Body of pancreas (tissue), 4 donors: ENCODE measurements at regions not wholly inside any gene's neighbourhood (a gene's known extent, or its start where the extent isn't known, plus 50 kb on each side); places are given as distances from the start of the nearest gene placed in this dataset.

ENCODE experiments used
- ATAC-seq: fragments of 150-250 bp; one replicate; pipeline ENCODE4 v1.9.1; 2016
- DNase-seq, 4 donors: peaks; one replicate each; pipeline ENCODE4 v3.0.0-alpha.2; 2019
- H3K27ac ChIP-seq, 4 donors: fragments of 200-600 bp; sonication (generic); 1 replicate in 3 of 4; 2 replicates in 1 of 4; pipeline versions ENCODE4 v1.5.1 to v1.6.1; 2016 to 2019; ENCODE audit warnings: mild to moderate bottlenecking in 1 of 4, mixed read lengths in 1 of 4, moderate library complexity in 1 of 4
- H3K27me3 ChIP-seq, 2 donors: fragments of 200-600 bp; sonication (generic); one replicate each; pipeline ENCODE4 v1.6.0; 2016; ENCODE audit warnings: mild to moderate bottlenecking in 1 of 2
- H3K36me3 ChIP-seq, 2 donors: fragments of 200-600 bp; sonication (generic); replicated peaks in 1 of 2; 2 replicates each; pipeline ENCODE4 v1.5.1; 2016; ENCODE audit warnings: low read depth in 2 of 2; ENCODE audit not compliant: insufficient read depth in 1 of 2
- H3K4me1 ChIP-seq: fragments of 200-600 bp; sonication (generic); one replicate; pipeline ENCODE4 v1.6.0; 2016
- H3K4me3 ChIP-seq, 2 donors: fragments of 200-600 bp; sonication (generic); 1 replicate in 1 of 2; 2 replicates in 1 of 2; pipeline ENCODE4 v1.5.1; 2016 to 2019
- H3K9me3 ChIP-seq, 3 donors: fragments of 200-600 bp; sonication (generic); 1 replicate in 2 of 3; 2 replicates in 1 of 3; pipeline ENCODE4 v1.5.1; 2016
- POLR2A ChIP-seq, 3 donors: fragments of 450-650 bp; IDR thresholded peaks; one replicate each; pipeline ENCODE4 v1.6.1; 2016; ENCODE audit warnings: antibody characterized with exemption in 3 of 3, mild to moderate bottlenecking in 2 of 3
- WGBS, 2 donors: methylation state at CpG; one replicate each; pipeline ENCODE4 v1.1.5; 2017; 5-methylcytosine and 5-hydroxymethylcytosine counted together
- intact Hi-C: fragments of 100-400 bp; cut with DNase I; formaldehyde crosslinking; loops from one replicate; pipeline ENCODE4 v1.15.1; 2023
- TF ChIP-seq, protein P1 (sequence below), 7 experiments: fragments of 450-650 bp in 4 of 7; fragments of 200-600 bp in 3 of 7; sonication (generic) in 3 of 7; IDR thresholded peaks; one replicate each; pipeline ENCODE4 v1.5.1; 2016 to 2019; ENCODE audit warnings: antibody characterized with exemption in 7 of 7

DNA sequence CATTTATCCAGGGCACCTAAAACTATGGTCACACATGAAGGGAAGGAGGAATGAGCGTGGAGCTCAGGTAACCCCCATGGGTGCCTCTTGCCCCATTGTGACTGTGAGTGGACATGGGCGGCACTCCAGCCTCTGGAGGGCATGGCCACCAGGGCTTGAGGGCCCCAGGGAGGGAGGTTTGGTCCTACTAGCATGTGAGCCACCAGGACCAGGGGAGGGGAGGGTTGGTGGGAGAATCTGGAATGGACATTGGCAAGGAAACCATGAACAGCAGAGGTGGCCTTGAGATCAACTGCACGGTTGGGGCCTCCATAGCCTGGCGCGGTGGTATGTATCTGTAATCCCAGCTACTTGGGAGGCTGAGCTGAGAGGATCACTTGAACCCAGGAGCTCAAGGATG, 623.6 kb downstream of the AACS start:
- Histone ChIP-seq H3K9me3 (no peaks in the 10 kb centered on the region), H3K4me1 (no peaks in the 10 kb centered on the region), H3K27ac (no peak overlapping the region), H3K4me3 (no peak overlapping the region), H3K36me3 (no peaks in the 10 kb centered on the region), H3K27me3 (no peaks in the 10 kb centered on the region)
- no peak for DNase-seq
- no peak for ATAC-seq
- WGBS, 2 donors, result 63 to 75% methylated on average over 5 of the region's 5 CpGs
- intact Hi-C loops, result no loop called here
- TF ChIP-seq, protein P1, sequence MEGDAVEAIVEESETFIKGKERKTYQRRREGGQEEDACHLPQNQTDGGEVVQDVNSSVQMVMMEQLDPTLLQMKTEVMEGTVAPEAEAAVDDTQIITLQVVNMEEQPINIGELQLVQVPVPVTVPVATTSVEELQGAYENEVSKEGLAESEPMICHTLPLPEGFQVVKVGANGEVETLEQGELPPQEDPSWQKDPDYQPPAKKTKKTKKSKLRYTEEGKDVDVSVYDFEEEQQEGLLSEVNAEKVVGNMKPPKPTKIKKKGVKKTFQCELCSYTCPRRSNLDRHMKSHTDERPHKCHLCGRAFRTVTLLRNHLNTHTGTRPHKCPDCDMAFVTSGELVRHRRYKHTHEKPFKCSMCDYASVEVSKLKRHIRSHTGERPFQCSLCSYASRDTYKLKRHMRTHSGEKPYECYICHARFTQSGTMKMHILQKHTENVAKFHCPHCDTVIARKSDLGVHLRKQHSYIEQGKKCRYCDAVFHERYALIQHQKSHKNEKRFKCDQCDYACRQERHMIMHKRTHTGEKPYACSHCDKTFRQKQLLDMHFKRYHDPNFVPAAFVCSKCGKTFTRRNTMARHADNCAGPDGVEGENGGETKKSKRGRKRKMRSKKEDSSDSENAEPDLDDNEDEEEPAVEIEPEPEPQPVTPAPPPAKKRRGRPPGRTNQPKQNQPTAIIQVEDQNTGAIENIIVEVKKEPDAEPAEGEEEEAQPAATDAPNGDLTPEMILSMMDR (IDR thresholded peaks at IDR 0.05), result no peak
- TF ChIP-seq POLR2A (IDR thresholded peaks at IDR 0.05), result no peak

DNA sequence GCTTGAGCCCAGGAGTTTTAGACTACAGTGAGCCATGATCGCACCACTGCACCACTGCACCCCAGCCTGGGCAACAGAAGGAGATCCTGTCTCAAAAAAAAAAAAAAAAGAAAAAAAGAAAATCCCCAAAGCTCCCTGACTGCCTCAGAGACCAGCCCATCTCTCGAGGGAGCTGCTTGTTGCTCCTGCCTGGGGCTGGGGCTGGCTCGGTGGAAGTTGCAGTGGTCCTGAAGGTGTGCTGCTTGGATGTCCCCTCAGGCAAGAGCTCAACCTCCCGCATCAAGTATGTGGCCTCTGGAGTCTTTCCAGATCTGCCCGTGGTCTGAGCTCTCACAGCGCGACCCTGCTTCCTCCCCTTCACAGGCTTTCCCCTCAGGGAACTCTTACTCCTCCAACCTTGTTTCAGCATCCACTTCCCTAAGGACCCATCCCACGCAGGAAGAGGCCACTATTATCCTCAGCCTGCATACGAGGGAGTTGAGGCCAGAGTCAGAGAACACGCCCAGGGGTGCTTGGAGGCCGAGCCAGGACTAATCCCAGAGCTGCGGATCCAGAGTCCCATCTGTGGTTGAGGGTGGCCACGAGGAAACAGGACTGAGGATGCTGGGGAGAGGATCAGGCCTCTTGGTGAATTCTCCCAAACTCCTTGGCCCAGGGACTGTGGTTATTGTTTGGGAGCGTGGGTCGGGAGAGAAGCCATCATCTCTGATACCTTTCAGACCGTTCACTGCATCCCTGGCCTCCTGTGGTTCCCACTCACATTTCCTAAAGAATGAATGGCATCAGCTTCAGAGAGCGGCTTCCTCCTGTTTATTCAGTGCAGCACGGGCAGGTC, 624.6 kb downstream of the AACS start:
- no peak for TF ChIP-seq POLR2A (IDR thresholded peaks at IDR 0.05)
- TF ChIP-seq, protein P1 (IDR thresholded peaks at IDR 0.05), result no peak
- intact Hi-C loops, result no loop called here
- H3K27me3 ChIP-seq, result no peaks in the 10 kb centered on the region
- no peak for ATAC-seq
- no peaks in the 10 kb centered on the region for H3K4me1 ChIP-seq
- WGBS, 2 donors, result 44 to 50% methylated on average over 16 to 18 of the region's 18 CpGs
- H3K27ac ChIP-seq, result no peak overlapping the region
- no peak overlapping the region for H3K4me3 ChIP-seq
- no peaks in the 10 kb centered on the region for H3K36me3 ChIP-seq
- no peak for DNase-seq
- H3K9me3 ChIP-seq, result no peaks in the 10 kb centered on the region

DNA sequence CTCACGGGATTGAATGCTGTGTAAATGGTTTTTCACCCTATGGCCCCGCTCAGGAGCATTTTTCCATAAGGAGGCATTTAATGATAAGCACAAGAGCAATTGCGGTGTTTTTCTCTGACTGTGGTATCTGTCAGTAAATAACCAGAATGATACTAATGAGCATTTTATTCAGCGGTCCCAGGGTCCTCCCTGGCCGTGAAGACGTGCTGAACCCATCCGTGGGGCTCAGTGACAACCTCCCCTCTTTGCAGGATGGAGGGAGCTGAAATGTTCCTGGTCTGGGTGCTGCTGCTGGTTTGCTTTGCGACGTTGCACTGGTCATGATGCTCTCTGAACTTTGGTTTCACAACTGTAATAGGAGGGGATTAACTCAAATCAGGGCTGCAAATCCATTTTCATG, 625.6 kb downstream of the AACS start:
- TF ChIP-seq, protein P1 (IDR thresholded peaks at IDR 0.05), result no peak
- TF ChIP-seq POLR2A (IDR thresholded peaks at IDR 0.05), result no peak
- no peak for DNase-seq
- 44 to 48% methylated on average over 9 of the region's 9 CpGs for WGBS, 2 donors
- no peaks in the 10 kb centered on the region for H3K36me3 ChIP-seq
- no peaks in the 10 kb centered on the region for H3K4me1 ChIP-seq
- intact Hi-C loops, result no loop called here
- H3K27ac ChIP-seq, result no peak overlapping the region
- ATAC-seq, result no peak
- H3K27me3 ChIP-seq, result no peaks in the 10 kb centered on the region
- H3K4me3 ChIP-seq, result no peak overlapping the region
- no peaks in the 10 kb centered on the region for H3K9me3 ChIP-seq

DNA sequence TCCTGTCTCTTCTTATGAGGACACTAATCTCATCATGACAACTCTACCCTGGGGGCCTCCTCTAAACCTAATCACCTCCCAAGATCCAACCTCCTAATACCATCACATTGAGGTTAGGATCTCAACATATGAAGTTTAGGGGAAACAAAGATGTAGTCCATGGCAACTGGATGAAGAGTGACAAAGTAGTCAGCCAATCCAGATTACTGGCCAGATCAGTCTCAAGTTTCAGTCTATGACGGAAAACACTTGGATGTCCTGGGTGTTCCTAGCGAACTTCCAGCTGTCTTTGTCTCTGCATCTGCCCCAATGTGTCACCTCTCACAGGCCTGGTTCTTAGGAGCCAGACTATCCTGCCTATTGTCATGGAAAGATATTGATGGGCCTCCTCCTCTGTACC, 630.8 kb downstream of the AACS start:
- no peak overlapping the region for H3K4me3 ChIP-seq
- no peak for DNase-seq
- H3K27ac ChIP-seq, result no peak overlapping the region
- WGBS, 2 donors, result 60 to 70% methylated on average over 2 of the region's 2 CpGs
- no peaks in the 10 kb centered on the region for H3K36me3 ChIP-seq
- no peak for ATAC-seq
- no peaks in the 10 kb centered on the region for H3K27me3 ChIP-seq
- no peaks in the 10 kb centered on the region for H3K4me1 ChIP-seq
- TF ChIP-seq, protein P1 (IDR thresholded peaks at IDR 0.05), result no peak
- no peak for TF ChIP-seq POLR2A (IDR thresholded peaks at IDR 0.05)
- intact Hi-C loops, result no loop called here
- H3K9me3 ChIP-seq, result no peaks in the 10 kb centered on the region

DNA sequence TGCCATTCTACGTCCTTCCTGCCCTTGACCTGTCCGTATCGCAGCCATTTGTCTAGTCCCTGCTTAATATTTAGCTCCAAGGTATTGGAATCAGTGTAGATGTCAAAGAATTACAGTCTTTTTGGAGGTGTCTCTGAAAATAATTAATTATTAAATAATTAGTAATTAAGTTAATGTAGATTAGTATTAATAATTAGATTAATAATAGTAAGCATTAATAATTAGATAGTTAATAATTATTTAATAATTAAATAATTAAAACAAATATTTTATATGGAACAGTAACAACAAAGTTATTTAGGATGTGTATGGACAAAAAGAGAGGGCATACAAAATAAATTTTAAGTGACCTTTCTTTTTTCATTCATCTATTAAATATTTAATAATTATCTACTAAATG, 639.6 kb downstream of the AACS start:
- WGBS, 2 donors, result 75 to 76% methylated on average over 3 of the region's 3 CpGs
- DNase-seq (no peak), ATAC-seq (no peak)
- H3K27me3 ChIP-seq, result no peaks in the 10 kb centered on the region
- H3K27ac ChIP-seq, result no peak overlapping the region
- TF ChIP-seq, protein P1 (IDR thresholded peaks at IDR 0.05), result no peak
- TF ChIP-seq POLR2A (IDR thresholded peaks at IDR 0.05), result no peak
- no peaks in the 10 kb centered on the region for H3K9me3 ChIP-seq
- intact Hi-C loops, result no loop called here
- no peaks in the 10 kb centered on the region for H3K36me3 ChIP-seq
- H3K4me3 ChIP-seq, result no peak overlapping the region
- H3K4me1 ChIP-seq, result no peaks in the 10 kb centered on the region
